CD4-positive, alpha-beta T cell treated with Interleukin-12 subunit alpha and Interleukin-12 subunit beta, for 1 hour (primary cell): ENCODE measurements at regions not wholly inside any gene's neighbourhood (a gene's known extent, or its start where the extent isn't known, plus 50 kb on each side); places are given as distances from the start of the nearest gene placed in this dataset.
"Not testable (repeated sequence)": the region's sequence is repeated elsewhere in the genome, so short reads cannot be mapped to it uniquely, and the experiment has no call there.

ENCODE experiments used
- DNase-seq: peaks from one replicate; pipeline ENCODE4 v3.0.0-alpha.2; 2020

GRCh38 chr1:213484333-213484732 is 433.3 kb downstream of the RPS6KC1 start:
- no peak for DNase-seq

- DNase-seq: no peak
Observed at GRCh38 chr1:213484758-213485157, 433.7 kb downstream of the RPS6KC1 start.

GRCh38 chr1:213486488-213486887 is 435.4 kb downstream of the RPS6KC1 start:
- DNase-seq: no peak

GRCh38 chr1:213491468-213491867 is 440.4 kb downstream of the RPS6KC1 start:
- no peak for DNase-seq

- no peak for DNase-seq
Observed at GRCh38 chr1:213492161-213493041, 441.4 kb downstream of the RPS6KC1 start.

GRCh38 chr1:213499444-213499843 is 448.4 kb downstream of the RPS6KC1 start:
- DNase-seq: no peak

- DNase-seq: no peak
Observed at GRCh38 chr1:213507472-213508223, 456.6 kb downstream of the RPS6KC1 start.

- DNase-seq: no peak
Observed at GRCh38 chr1:213511173-213511572, 460.1 kb downstream of the RPS6KC1 start.

GRCh38 chr1:213512316-213512715 is 461.3 kb downstream of the RPS6KC1 start:
- no peak for DNase-seq

- no peak for DNase-seq
Observed at GRCh38 chr1:213513006-213513405, 462.0 kb downstream of the RPS6KC1 start.

- not testable (repeated sequence) for DNase-seq
Observed at GRCh38 chr1:213514408-213515179, 463.6 kb downstream of the RPS6KC1 start.

- DNase-seq: no peak
Observed at GRCh38 chr1:213519098-213519497, 468.1 kb downstream of the RPS6KC1 start.

- no peak for DNase-seq
Observed at GRCh38 chr1:213521206-213521605, 466.6 kb upstream of the PROX1 start.

GRCh38 chr1:213523781-213524398 is 463.9 kb upstream of the PROX1 start:
- no peak for DNase-seq

GRCh38 chr1:213526306-213526705 is 461.5 kb upstream of the PROX1 start:
- no peak for DNase-seq

GRCh38 chr1:213530611-213531320 is 457.0 kb upstream of the PROX1 start:
- DNase-seq: no peak

- DNase-seq: no peak
Observed at GRCh38 chr1:213531369-213532310, 456.1 kb upstream of the PROX1 start.

GRCh38 chr1:213533125-213533524 is 454.6 kb upstream of the PROX1 start:
- no peak for DNase-seq

GRCh38 chr1:213535679-213536078 is 452.1 kb upstream of the PROX1 start:
- no peak for DNase-seq

- no peak for DNase-seq
Observed at GRCh38 chr1:213538251-213538650, 449.5 kb upstream of the PROX1 start.

GRCh38 chr1:213539464-213539863 is 448.3 kb upstream of the PROX1 start:
- DNase-seq: no peak
